Neural cell (in vitro differentiated cells): ENCODE measurements at regions not wholly inside any gene's neighbourhood (a gene's known extent, or its start where the extent isn't known, plus 50 kb on each side); places are given as distances from the start of the nearest gene placed in this dataset.

Experiments used
- H2AFZ ChIP-seq: fragments of 200-600, 300-800 bp; sonication (generic), shearing (Covaris generic); 2 replicates; pipeline ENCODE4 v1.6.0; 2014; ENCODE audit warnings: low read depth, mild to moderate bottlenecking, antibody characterized with exemption, low read length, moderate library complexity
- H3F3A ChIP-seq: fragments of 200-600 bp; shearing (Covaris generic); 2 replicates; pipeline ENCODE4 v1.6.1; 2016; ENCODE audit warnings: mild to moderate bottlenecking, moderate library complexity, mixed read lengths, antibody characterized with exemption, low read length; ENCODE audit not compliant: insufficient read depth, poor library complexity, severe bottlenecking
- H3K27ac ChIP-seq: fragments of 200-600, 300-800 bp; sonication (generic), shearing (Covaris generic); 2 replicates; pipeline ENCODE4 v1.5.1; 2014; ENCODE audit warnings: mild to moderate bottlenecking, low read length, moderate library complexity
- H3K27me3 ChIP-seq: fragments of 300-800, 200-600 bp; sonication (generic), shearing (Covaris generic); 2 replicates; pipeline ENCODE4 v1.6.0; 2014; ENCODE audit warnings: mild to moderate bottlenecking, low read depth, low read length, moderate library complexity; ENCODE audit not compliant: insufficient read depth
- H3K36me3 ChIP-seq: fragments of 300-800, 200-600 bp; sonication (generic), shearing (Covaris generic); 2 replicates; pipeline ENCODE4 v1.5.1; 2014; ENCODE audit warnings: mild to moderate bottlenecking, antibody characterized with exemption, low read length, moderate library complexity; ENCODE audit not compliant: insufficient read depth
- H3K4me2 ChIP-seq: fragments of 300-800, 200-600 bp; sonication (generic), shearing (Covaris generic); 2 replicates; pipeline ENCODE4 v1.6.0; 2014; ENCODE audit warnings: mild to moderate bottlenecking, low read length
- H3K4me3 ChIP-seq: fragments of 300-800, 200-600 bp; sonication (generic), shearing (Covaris generic); 2 replicates; pipeline ENCODE4 v1.5.1; 2014; ENCODE audit warnings: mild to moderate bottlenecking, low read length, moderate library complexity
- H3K79me2 ChIP-seq: fragments of 200-600 bp; shearing (Covaris generic); replicated peaks from 2 replicates; pipeline ENCODE4 v1.6.0; 2014; ENCODE audit warnings: mild to moderate bottlenecking, low read length, moderate library complexity; ENCODE audit not compliant: insufficient read depth
- H3K9ac ChIP-seq: fragments of 300-800, 200-600 bp; sonication (generic), shearing (Covaris generic); 2 replicates; pipeline ENCODE4 v1.6.1; 2016; ENCODE audit warnings: mild to moderate bottlenecking, low read length, mixed read lengths
- H3K9me2 ChIP-seq: fragments of 200-600 bp; shearing (Covaris generic); 2 replicates; pipeline ENCODE4 v1.6.1; 2016; ENCODE audit warnings: mild to moderate bottlenecking, low read length, mixed read lengths; ENCODE audit not compliant: insufficient read depth
- H3K9me3 ChIP-seq: fragments of 200-600, 300-800 bp; sonication (generic), shearing (Covaris generic); 2 replicates; pipeline ENCODE4 v1.6.1; 2016; ENCODE audit warnings: mild to moderate bottlenecking, mixed run types, low read length, moderate library complexity, mixed read lengths
- H4K20me1 ChIP-seq: fragments of 200-600 bp; shearing (Covaris generic); 2 replicates; pipeline ENCODE4 v1.6.1; 2016; ENCODE audit warnings: mild to moderate bottlenecking, mixed run types; ENCODE audit not compliant: insufficient read depth
- EP300 ChIP-seq: fragments of 450-650 bp; conservative IDR thresholded peaks from 2 replicates; pipeline ENCODE4 v1.6.1; 2014; ENCODE audit warnings: antibody characterized with exemption, mild to moderate bottlenecking, moderate library complexity; ENCODE audit not compliant: poor library complexity, severe bottlenecking
- EZH2 ChIP-seq: fragments of 200-600, 300-800 bp; shearing (Covaris generic), sonication (generic); IDR thresholded peaks from 2 replicates; pipeline ENCODE4 v1.6.1; 2014; ENCODE audit warnings: antibody characterized with exemption, low read length, borderline replicate concordance, mild to moderate bottlenecking; ENCODE audit not compliant: insufficient read depth, poor library complexity, severe bottlenecking
- MXI1 ChIP-seq: fragments of 450-650 bp; conservative IDR thresholded peaks from 2 replicates; pipeline ENCODE4 v1.6.1; 2014; ENCODE audit warnings: antibody characterized with exemption, mild to moderate bottlenecking; ENCODE audit not compliant: poor library complexity, severe bottlenecking
- POLR2AphosphoS5 ChIP-seq: IDR thresholded peaks from 2 replicates; pipeline ENCODE4 v1.6.1; 2012
- RAD21 ChIP-seq: fragments of 450-650 bp; conservative IDR thresholded peaks from 2 replicates; pipeline ENCODE4 v1.6.1; 2014; ENCODE audit warnings: antibody characterized with exemption, mild to moderate bottlenecking, moderate library complexity
- REST ChIP-seq: IDR thresholded peaks from 2 replicates; pipeline ENCODE4 v1.6.1; 2012; ENCODE audit warnings: borderline replicate concordance
- SMC3 ChIP-seq: fragments of 450-650 bp; conservative IDR thresholded peaks from 2 replicates; pipeline ENCODE4 v1.6.1; 2014; ENCODE audit warnings: antibody characterized with exemption, mild to moderate bottlenecking, moderate library complexity; ENCODE audit not compliant: poor library complexity
- TAF1 ChIP-seq: IDR thresholded peaks from 2 replicates; pipeline ENCODE4 v1.6.1; 2012; ENCODE audit warnings: low read depth
- TF ChIP-seq, protein P1 (sequence below): fragments of 450-650 bp; IDR thresholded peaks from 2 replicates; pipeline ENCODE4 v1.5.1; 2014; ENCODE audit warnings: antibody characterized with exemption, mild to moderate bottlenecking, moderate library complexity; ENCODE audit not compliant: poor library complexity, severe bottlenecking

DNA sequence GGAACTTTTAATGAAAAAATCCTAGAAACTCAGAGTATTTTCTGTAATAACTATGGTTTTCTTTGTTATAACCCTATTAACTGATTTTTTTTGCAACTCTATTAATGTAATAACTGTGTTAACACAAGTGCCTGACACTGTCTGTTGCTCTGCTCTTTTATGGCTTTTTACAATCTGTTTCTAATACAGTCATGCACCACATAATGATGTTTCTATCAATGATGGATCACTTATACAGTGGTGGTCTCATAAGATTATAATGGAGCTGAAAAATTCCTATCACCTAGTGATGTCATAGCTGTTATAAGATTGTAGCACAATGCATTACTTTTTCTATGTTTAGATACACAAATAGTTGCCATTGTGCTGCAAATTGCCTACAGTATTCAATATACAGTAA, 123.1 kb upstream of the SV2C start:
- Histone ChIP-seq H3K27me3 (no peaks in the 10 kb centered on the region), H4K20me1 (no peaks in the 10 kb centered on the region), H3K27ac (no peak overlapping the region), H3K4me3 (no peak overlapping the region), H3K9ac (no peak overlapping the region), H3F3A (no peaks in the 10 kb centered on the region), H3K4me2 (no peak overlapping the region), H3K79me2 (no peaks in the 10 kb centered on the region), H3K36me3 (no peaks in the 10 kb centered on the region), H2AFZ (no peak overlapping the region), H3K9me3 (no peaks in the 10 kb centered on the region), H3K9me2 (no peaks in the 10 kb centered on the region)
- TF ChIP-seq POLR2AphosphoS5 = no peak

GRCh38 chr5:75952963-75953362, 130.2 kb upstream of the SV2C start:
- no peaks in the 10 kb centered on the region for H3K9me3 ChIP-seq
- H3K9ac ChIP-seq = no peak overlapping the region
- H2AFZ ChIP-seq = no peak overlapping the region
- no peaks in the 10 kb centered on the region for H3K27me3 ChIP-seq
- no peaks in the 10 kb centered on the region for H3K9me2 ChIP-seq
- H3K27ac ChIP-seq = no peak overlapping the region
- no peak overlapping the region for H3K4me2 ChIP-seq
- no peaks in the 10 kb centered on the region for H3K79me2 ChIP-seq
- no peak overlapping the region for H3K4me3 ChIP-seq
- H3K36me3 ChIP-seq = no peaks in the 10 kb centered on the region
- TF ChIP-seq MXI1 (no peak), EP300 (no peak), POLR2AphosphoS5 (no peak), TAF1 (no peak)
- no peaks in the 10 kb centered on the region for H3F3A ChIP-seq
- H4K20me1 ChIP-seq = no peaks in the 10 kb centered on the region

GRCh38 chr5:75952291-75952690, 130.9 kb upstream of the SV2C start:
- Histone ChIP-seq H4K20me1 (no peaks in the 10 kb centered on the region), H3K9me3 (no peaks in the 10 kb centered on the region), H3F3A (no peaks in the 10 kb centered on the region), H3K4me3 (no peak overlapping the region), H2AFZ (no peak overlapping the region), H3K9me2 (no peaks in the 10 kb centered on the region), H3K79me2 (no peaks in the 10 kb centered on the region), H3K27ac (no peak overlapping the region), H3K9ac (no peak overlapping the region), H3K27me3 (no peaks in the 10 kb centered on the region), H3K4me2 (no peak overlapping the region), H3K36me3 (no peaks in the 10 kb centered on the region)
- no peak for TF ChIP-seq MXI1
- no peak for TF ChIP-seq REST
- no peak for TF ChIP-seq SMC3
- TF ChIP-seq TAF1 = no peak
- TF ChIP-seq POLR2AphosphoS5 = no peak
- no peak for TF ChIP-seq EP300
- no peak for TF ChIP-seq RAD21
- TF ChIP-seq, protein P1, sequence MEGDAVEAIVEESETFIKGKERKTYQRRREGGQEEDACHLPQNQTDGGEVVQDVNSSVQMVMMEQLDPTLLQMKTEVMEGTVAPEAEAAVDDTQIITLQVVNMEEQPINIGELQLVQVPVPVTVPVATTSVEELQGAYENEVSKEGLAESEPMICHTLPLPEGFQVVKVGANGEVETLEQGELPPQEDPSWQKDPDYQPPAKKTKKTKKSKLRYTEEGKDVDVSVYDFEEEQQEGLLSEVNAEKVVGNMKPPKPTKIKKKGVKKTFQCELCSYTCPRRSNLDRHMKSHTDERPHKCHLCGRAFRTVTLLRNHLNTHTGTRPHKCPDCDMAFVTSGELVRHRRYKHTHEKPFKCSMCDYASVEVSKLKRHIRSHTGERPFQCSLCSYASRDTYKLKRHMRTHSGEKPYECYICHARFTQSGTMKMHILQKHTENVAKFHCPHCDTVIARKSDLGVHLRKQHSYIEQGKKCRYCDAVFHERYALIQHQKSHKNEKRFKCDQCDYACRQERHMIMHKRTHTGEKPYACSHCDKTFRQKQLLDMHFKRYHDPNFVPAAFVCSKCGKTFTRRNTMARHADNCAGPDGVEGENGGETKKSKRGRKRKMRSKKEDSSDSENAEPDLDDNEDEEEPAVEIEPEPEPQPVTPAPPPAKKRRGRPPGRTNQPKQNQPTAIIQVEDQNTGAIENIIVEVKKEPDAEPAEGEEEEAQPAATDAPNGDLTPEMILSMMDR = no peak
- no peak for TF ChIP-seq EZH2
